SU-DHL-6 (cell line): ENCODE measurements at regions not wholly inside any gene's neighbourhood (a gene's known extent, or its start where the extent isn't known, plus 50 kb on each side); places are given as distances from the start of the nearest gene placed in this dataset.

Experiments used
- H2AFZ ChIP-seq: fragments of 200-600 bp; sonication (generic); 2 replicates; pipeline ENCODE4 v1.6.1; 2014; ENCODE audit warnings: low read depth, mild to moderate bottlenecking, moderate library complexity, mixed read lengths, antibody characterized with exemption, low read length; ENCODE audit not compliant: severe bottlenecking
- H3F3A ChIP-seq: fragments of 200-600 bp; shearing (Covaris generic); 2 replicates; pipeline ENCODE4 v1.6.0; 2016; ENCODE audit warnings: antibody characterized with exemption, mild to moderate bottlenecking; ENCODE audit not compliant: insufficient read depth
- H3K27ac ChIP-seq: fragments of 200-600 bp; sonication (generic); 2 replicates; pipeline ENCODE4 v1.5.1; 2016; ENCODE audit warnings: low read depth, mild to moderate bottlenecking, low read length, moderate library complexity, mixed read lengths
- H3K27me3 ChIP-seq: fragments of 200-600 bp; sonication (generic), shearing (Covaris generic); 2 replicates; pipeline ENCODE4 v1.6.0; 2014; ENCODE audit warnings: mild to moderate bottlenecking, low read length
- H3K36me3 ChIP-seq: fragments of 200-600 bp; sonication (generic); 2 replicates; pipeline ENCODE4 v1.6.1; 2014; ENCODE audit warnings: mild to moderate bottlenecking, low read length, mixed read lengths
- H3K4me2 ChIP-seq: fragments of 300-600, 200-600 bp; shearing (Covaris generic), sonication (generic); 2 replicates; pipeline ENCODE4 v1.6.0; 2014; ENCODE audit warnings: low read length, low read depth, mild to moderate bottlenecking; ENCODE audit not compliant: poor library complexity, severe bottlenecking
- H3K4me3 ChIP-seq: fragments of 200-600 bp; sonication (generic); 2 replicates; pipeline ENCODE4 v1.5.1; 2014; ENCODE audit warnings: antibody characterized with exemption, low read length, mild to moderate bottlenecking, mixed read lengths; ENCODE audit not compliant: insufficient read depth, poor library complexity, severe bottlenecking
- H3K79me2 ChIP-seq: fragments of 200-600 bp; sonication (generic); 2 replicates; pipeline ENCODE4 v1.6.1; 2014; ENCODE audit warnings: mild to moderate bottlenecking, low read length, moderate library complexity; ENCODE audit not compliant: insufficient read depth
- H3K9ac ChIP-seq: fragments of 200-600 bp; sonication (generic); 2 replicates; pipeline ENCODE4 v1.7.0; 2014; ENCODE audit warnings: mild to moderate bottlenecking, low read length
- H3K9me2 ChIP-seq: fragments of 200-600 bp; sonication (generic); replicated peaks from 2 replicates; pipeline ENCODE4 v1.6.1; 2014; ENCODE audit warnings: low read length; ENCODE audit not compliant: insufficient read depth
- H3K9me3 ChIP-seq: fragments of 200-600 bp; sonication (generic); 2 replicates; pipeline ENCODE4 v1.6.1; 2014; ENCODE audit warnings: low read length, mixed read lengths; ENCODE audit not compliant: insufficient read depth
- H4K20me1 ChIP-seq: fragments of 200-600 bp; sonication (generic); 2 replicates; pipeline ENCODE4 v1.6.1; 2014; ENCODE audit warnings: low read depth, mild to moderate bottlenecking, antibody characterized with exemption, low read length, moderate library complexity, mixed read lengths
- EZH2phosphoT487 ChIP-seq: fragments of 200-600 bp; sonication (generic), shearing (Covaris generic); conservative IDR thresholded peaks from 2 replicates; pipeline ENCODE4 v1.6.1; 2018; ENCODE audit warnings: mild to moderate bottlenecking, antibody characterized with exemption, low read length, moderate library complexity, mixed read lengths
- TF ChIP-seq, protein P1 (sequence below): fragments of 200-600 bp; sonication (generic); IDR thresholded peaks from one replicate; pipeline ENCODE4 v1.5.1; 2017; ENCODE audit warnings: antibody characterized with exemption, mild to moderate bottlenecking, low read length, moderate library complexity; ENCODE audit not compliant: insufficient read depth, poor library complexity, severe bottlenecking

DNA sequence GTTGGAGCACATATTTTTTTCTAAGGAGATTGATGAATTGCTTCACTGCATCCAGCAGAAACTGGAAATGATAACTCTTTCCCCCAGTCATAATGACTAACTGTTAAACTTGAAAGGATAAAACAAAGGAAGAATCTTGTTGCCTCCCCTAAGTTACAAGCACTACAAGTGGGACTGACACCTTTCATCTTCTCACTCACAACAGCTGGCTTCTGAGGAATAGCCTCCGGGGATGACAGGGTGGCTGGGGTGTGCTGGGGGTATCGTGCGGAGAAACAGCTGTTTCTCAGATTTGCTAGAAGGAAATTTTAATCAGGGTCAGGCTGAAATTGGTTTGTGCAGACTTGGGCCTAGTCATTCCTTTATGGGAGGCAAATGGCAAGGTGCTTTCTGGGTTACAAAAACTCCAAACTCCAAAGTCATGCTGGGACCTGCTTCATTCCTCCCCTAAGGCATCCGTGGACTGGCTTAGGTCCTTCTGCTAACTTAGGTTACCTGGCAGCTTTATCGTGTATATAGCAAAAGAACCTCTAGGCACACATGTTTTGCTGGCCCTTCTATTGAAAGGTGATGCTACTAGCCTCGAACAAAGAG lies 557.2 kb downstream of the TOX3 start:
- Histone ChIP-seq H2AFZ (no peak overlapping the region), H4K20me1 (no peaks in the 10 kb centered on the region), H3K36me3 (no peaks in the 10 kb centered on the region), H3K4me2 (no peak overlapping the region), H3K9me3 (no peaks in the 10 kb centered on the region), H3K27me3 (no peaks in the 10 kb centered on the region), H3K9me2 (no peaks in the 10 kb centered on the region), H3K9ac (no peak overlapping the region), H3F3A (no peaks in the 10 kb centered on the region), H3K4me3 (no peak overlapping the region), H3K79me2 (no peaks in the 10 kb centered on the region), H3K27ac (no peak overlapping the region)
- TF ChIP-seq, protein P1, sequence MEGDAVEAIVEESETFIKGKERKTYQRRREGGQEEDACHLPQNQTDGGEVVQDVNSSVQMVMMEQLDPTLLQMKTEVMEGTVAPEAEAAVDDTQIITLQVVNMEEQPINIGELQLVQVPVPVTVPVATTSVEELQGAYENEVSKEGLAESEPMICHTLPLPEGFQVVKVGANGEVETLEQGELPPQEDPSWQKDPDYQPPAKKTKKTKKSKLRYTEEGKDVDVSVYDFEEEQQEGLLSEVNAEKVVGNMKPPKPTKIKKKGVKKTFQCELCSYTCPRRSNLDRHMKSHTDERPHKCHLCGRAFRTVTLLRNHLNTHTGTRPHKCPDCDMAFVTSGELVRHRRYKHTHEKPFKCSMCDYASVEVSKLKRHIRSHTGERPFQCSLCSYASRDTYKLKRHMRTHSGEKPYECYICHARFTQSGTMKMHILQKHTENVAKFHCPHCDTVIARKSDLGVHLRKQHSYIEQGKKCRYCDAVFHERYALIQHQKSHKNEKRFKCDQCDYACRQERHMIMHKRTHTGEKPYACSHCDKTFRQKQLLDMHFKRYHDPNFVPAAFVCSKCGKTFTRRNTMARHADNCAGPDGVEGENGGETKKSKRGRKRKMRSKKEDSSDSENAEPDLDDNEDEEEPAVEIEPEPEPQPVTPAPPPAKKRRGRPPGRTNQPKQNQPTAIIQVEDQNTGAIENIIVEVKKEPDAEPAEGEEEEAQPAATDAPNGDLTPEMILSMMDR: no peak
- TF ChIP-seq EZH2phosphoT487: no peak

DNA sequence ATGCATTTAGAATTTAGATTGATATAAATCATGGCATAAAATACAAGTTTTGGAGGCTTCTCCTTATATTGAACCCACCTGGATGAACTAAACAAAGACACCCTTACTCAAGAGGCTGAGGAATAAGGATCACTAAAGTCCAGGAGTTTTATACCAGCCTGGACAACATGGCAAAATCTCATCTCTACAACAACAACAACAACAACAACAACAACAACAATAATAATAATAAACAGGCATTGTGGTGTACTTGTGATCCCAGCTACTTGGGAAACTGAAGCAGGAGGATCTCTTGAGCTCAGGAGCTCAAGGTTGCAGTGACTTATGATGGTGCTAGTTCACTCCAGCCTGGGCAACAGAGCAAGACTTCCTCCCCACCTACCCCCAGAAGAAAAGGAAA lies 558.0 kb downstream of the TOX3 start:
- Histone ChIP-seq H3K36me3 (no peaks in the 10 kb centered on the region), H3K4me2 (no peak overlapping the region), H3K27me3 (no peaks in the 10 kb centered on the region), H2AFZ (no peak overlapping the region), H3K9me2 (no peaks in the 10 kb centered on the region), H3F3A (no peaks in the 10 kb centered on the region), H3K9me3 (no peaks in the 10 kb centered on the region), H3K79me2 (no peaks in the 10 kb centered on the region), H3K27ac (no peak overlapping the region), H3K9ac (no peak overlapping the region), H4K20me1 (no peaks in the 10 kb centered on the region), H3K4me3 (no peak overlapping the region)
- TF ChIP-seq, protein P1: no peak
- no peak for TF ChIP-seq EZH2phosphoT487

DNA sequence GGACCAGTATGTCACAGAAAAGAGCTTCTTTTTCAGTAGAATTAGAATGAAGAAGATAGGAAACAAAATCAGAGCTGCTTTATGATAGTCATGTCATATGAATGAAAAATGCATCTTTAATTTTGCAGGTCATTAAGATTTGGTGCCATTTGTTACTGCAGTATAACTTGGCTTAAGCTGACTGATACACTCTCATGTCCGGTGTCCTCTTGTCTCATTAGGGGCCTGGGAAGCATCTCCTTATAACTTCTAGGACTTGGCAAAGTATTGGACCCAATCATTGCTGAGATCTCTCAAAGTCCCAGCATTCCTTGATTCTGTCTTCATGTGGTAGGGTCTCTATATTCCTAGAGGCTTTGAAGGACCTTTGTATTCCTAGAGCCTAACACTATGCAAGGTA lies 559.4 kb downstream of the TOX3 start:
- Histone ChIP-seq H3K4me3 (no peak overlapping the region), H4K20me1 (no peaks in the 10 kb centered on the region), H3K79me2 (no peaks in the 10 kb centered on the region), H3K27me3 (no peaks in the 10 kb centered on the region), H3K4me2 (no peak overlapping the region), H3K9ac (no peak overlapping the region), H3K27ac (no peak overlapping the region), H3F3A (no peaks in the 10 kb centered on the region), H3K9me3 (no peaks in the 10 kb centered on the region), H2AFZ (no peak overlapping the region), H3K36me3 (no peaks in the 10 kb centered on the region), H3K9me2 (no peaks in the 10 kb centered on the region)
- TF ChIP-seq, protein P1: no peak
